Transverse colon (tissue), 4 donors: ENCODE measurements at regions not wholly inside any gene's neighbourhood (a gene's known extent, or its start where the extent isn't known, plus 50 kb on each side); places are given as distances from the start of the nearest gene placed in this dataset.

Experiments
- CTCF ChIP-seq, 5 experiments: fragments of 200-600 bp in 3 of 5; fragments of 450-650 bp in 2 of 5; sonication (generic) in 3 of 5; IDR thresholded peaks; 1 replicate in 2 of 5; 2 replicates in 3 of 5; pipeline ENCODE4 v1.5.1; 2016 to 2017; ENCODE audit warnings: antibody characterized with exemption in 5 of 5, inconsistent platforms in 3 of 5, mild to moderate bottlenecking in 2 of 5, moderate library complexity in 1 of 5
- EP300 ChIP-seq: sonication (generic); formaldehyde crosslinking; IDR thresholded peaks from one replicate; pipeline ENCODE4 v1.6.1; 2017; ENCODE audit warnings: antibody characterized with exemption, low read depth
- POLR2A ChIP-seq: fragments of 450-650 bp; IDR thresholded peaks from one replicate; pipeline ENCODE4 v1.6.1; 2016; ENCODE audit warnings: antibody characterized with exemption, mild to moderate bottlenecking, moderate library complexity
- POLR2AphosphoS5 ChIP-seq, 3 donors: sonication (generic); formaldehyde crosslinking; IDR thresholded peaks; one replicate each; pipeline ENCODE4 v1.6.1; 2016; ENCODE audit warnings: antibody characterized with exemption in 3 of 3

GRCh38 chr12:61070640-61071414 lies 1189.4 kb upstream of the USP15 start:
- no peak for TF ChIP-seq CTCF (IDR thresholded peaks at IDR 0.05)
- TF ChIP-seq POLR2A: no peak
- TF ChIP-seq POLR2AphosphoS5 (IDR thresholded peaks at IDR 0.05): no peak
- no peak for TF ChIP-seq EP300
